ENCODE measurements at regions not wholly inside any gene's neighbourhood (a gene's known extent, or its start where the extent isn't known, plus 50 kb on each side); places are given as distances from the start of the nearest gene placed in this dataset.
A peak's percentile ranks its signal among the peaks of the same experiment; 100 is the strongest.

- peak; percentile 71; the same call in 1 of the 2 replicates for TF ChIP-seq HMG20B (CRISPR knock-in tag; conservative IDR thresholded peaks at IDR 0.05)
- TF ChIP-seq HMGA1 (CRISPR knock-in tag; conservative IDR thresholded peaks at IDR 0.05) = no peak
- TF ChIP-seq MXD3 (CRISPR knock-in tag; IDR thresholded peaks at IDR 0.05) = no peak
- peak; percentile 93 for TF ChIP-seq RFXANK (CRISPR knock-in tag; IDR thresholded peaks at IDR 0.05)
- peak; percentile 85 for TF ChIP-seq ZBTB25 (CRISPR knock-in tag; IDR thresholded peaks at IDR 0.05)
- peak; percentile 99 for TF ChIP-seq HNF4G (IDR thresholded peaks at IDR 0.05; ENCODE audit: borderline replicate concordance, low read depth, low read length)
- peak; percentile 95 for TF ChIP-seq HNF4G (CRISPR knock-in tag; IDR thresholded peaks at IDR 0.05; ENCODE audit: borderline replicate concordance, low read depth)
- TF ChIP-seq SOX6 (IDR thresholded peaks at IDR 0.05) = no peak
- TF ChIP-seq SOX6 (CRISPR knock-in tag; IDR thresholded peaks at IDR 0.05) = peak; percentile 88
- 0 out of 2 replicates have a peak, but pooled peaks have one; percentile 33 for TF ChIP-seq MLX (CRISPR knock-in tag; IDR thresholded peaks at IDR 0.05)
- peak; percentile 100 for TF ChIP-seq HNF4A (CRISPR knock-in tag; IDR thresholded peaks at IDR 0.05)
- peak; percentile 99 for TF ChIP-seq CEBPB (IDR thresholded peaks at IDR 0.05; ENCODE audit: borderline replicate concordance, low read depth, low read length)
- TF ChIP-seq ZNF709 (CRISPR knock-in tag; IDR thresholded peaks at IDR 0.05) = no peak
- TF ChIP-seq ZBTB20 (CRISPR knock-in tag; IDR thresholded peaks at IDR 0.05; ENCODE audit: borderline replicate concordance, low read depth) = no peak
- TF ChIP-seq NR2F2 (IDR thresholded peaks at IDR 0.05; ENCODE audit: borderline replicate concordance, low read depth) = 0 out of 2 replicates have a peak, but pooled peaks have one; percentile 41
- TF ChIP-seq ARID3A (IDR thresholded peaks at IDR 0.05; ENCODE audit: low read depth, low read length) = peak; percentile 75
- TF ChIP-seq HOXD1 (CRISPR knock-in tag; IDR thresholded peaks at IDR 0.05) = 0 out of 2 replicates have a peak, but pooled peaks have one; percentile 34
- no peak for TF ChIP-seq ZNF407 (CRISPR knock-in tag; IDR thresholded peaks at IDR 0.05; ENCODE audit: not compliant biosample characterization)
- TF ChIP-seq ZMAT3 (CRISPR knock-in tag; conservative IDR thresholded peaks at IDR 0.05) = 0 out of 2 replicates have a peak, but pooled peaks have one; percentile 42
Measured at GRCh38 chr14:25197885-25198284, 147.9 kb upstream of the STXBP6 start (continued).

Data from HepG2 (cell line).